ENCODE measurements at regions not wholly inside any gene's neighbourhood (a gene's known extent, or its start where the extent isn't known, plus 50 kb on each side); places are given as distances from the start of the nearest gene placed in this dataset.
"Not testable (repeated sequence)": the region's sequence is repeated elsewhere in the genome, so short reads cannot be mapped to it uniquely, and the experiment has no call there.

DNA sequence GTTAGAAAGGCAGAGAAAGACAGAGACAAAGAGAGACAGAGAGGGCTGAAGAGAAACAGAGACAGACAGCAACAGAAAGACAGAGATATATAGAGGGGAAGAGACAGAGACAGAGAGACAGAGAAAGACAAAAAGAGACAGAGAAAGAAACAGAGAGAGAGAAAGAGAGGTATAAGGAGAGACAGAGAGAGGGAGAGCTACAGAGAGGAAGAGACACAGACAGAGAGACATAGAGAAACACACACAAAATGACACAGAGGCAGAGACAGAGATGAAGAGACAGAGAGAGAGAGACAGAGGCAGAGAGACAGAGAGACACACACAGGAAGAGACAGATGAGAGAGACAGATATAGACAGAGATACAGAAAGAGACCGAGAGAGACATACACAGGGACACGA is 168.6 kb downstream of the TMEM121 start:
- Histone ChIP-seq H3K27ac (peak overlapping the region in 1 of 5 donors; percentile 14), H3K27me3 (no peaks in the 10 kb centered on the region), H3K36me3 (no peaks in the 10 kb centered on the region), H3K4me3 (no peak overlapping the region), H3K4me1 (no peaks in the 10 kb centered on the region), H3K9me3 (no peaks in the 10 kb centered on the region)
- no peak for DNase-seq
- TF ChIP-seq POLR2AphosphoS5 (IDR thresholded peaks at IDR 0.05): no peak
- TF ChIP-seq, protein P1, sequence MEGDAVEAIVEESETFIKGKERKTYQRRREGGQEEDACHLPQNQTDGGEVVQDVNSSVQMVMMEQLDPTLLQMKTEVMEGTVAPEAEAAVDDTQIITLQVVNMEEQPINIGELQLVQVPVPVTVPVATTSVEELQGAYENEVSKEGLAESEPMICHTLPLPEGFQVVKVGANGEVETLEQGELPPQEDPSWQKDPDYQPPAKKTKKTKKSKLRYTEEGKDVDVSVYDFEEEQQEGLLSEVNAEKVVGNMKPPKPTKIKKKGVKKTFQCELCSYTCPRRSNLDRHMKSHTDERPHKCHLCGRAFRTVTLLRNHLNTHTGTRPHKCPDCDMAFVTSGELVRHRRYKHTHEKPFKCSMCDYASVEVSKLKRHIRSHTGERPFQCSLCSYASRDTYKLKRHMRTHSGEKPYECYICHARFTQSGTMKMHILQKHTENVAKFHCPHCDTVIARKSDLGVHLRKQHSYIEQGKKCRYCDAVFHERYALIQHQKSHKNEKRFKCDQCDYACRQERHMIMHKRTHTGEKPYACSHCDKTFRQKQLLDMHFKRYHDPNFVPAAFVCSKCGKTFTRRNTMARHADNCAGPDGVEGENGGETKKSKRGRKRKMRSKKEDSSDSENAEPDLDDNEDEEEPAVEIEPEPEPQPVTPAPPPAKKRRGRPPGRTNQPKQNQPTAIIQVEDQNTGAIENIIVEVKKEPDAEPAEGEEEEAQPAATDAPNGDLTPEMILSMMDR (IDR thresholded peaks at IDR 0.05): no peak
- intact Hi-C loops (cut with DNase I; ENCODE audit: low total_unique reads): no loop called here
- 81 to 90% (median 85%) methylated on average over 2 of the region's 2 CpGs for WGBS, 5 donors

DNA sequence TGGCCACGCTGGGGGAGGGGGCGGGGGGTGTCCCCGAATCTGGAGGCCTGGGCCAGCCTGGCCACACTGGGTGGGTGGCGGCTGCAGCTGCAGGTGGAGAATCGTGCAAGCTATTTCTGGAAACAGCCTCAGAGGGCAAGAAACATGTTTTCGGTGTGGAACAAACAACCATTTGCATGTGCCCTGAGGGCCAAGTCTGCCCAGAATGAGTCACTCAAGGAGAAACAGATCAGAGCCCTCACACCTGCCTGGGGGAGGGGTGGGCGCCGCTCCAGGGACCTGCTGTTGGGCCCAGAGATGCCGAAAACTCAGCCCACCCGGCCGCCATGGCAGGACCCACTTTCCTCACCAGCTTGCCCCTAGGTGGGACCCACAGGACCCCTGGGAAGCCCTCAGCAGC is 170.0 kb downstream of the TMEM121 start:
- no CpG with 5 or more reads among the region's 11 CpGs for WGBS, 5 donors
- intact Hi-C loops (cut with DNase I; ENCODE audit: low total_unique reads): not testable (repeated sequence)

DNA sequence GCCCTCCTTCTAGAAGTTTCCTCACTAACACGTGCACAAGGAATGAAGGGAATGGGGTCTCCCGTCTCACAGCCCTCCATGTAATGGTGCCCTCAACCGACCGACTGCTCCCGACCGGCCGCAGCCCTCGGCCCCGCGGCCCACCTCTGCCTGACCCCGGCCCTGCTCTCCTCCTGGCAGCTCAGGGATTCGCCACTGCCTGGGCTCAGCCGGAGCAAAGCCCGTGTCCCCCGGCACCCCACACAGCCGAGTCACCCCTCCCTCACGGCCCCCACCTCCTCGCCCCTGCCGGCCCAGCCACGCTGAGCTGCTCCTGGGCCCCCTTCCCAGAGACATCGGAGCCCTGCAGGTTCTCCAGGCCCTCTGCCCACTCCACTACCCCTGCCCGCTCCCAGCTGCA is 171.0 kb downstream of the TMEM121 start:
- H3K4me3 ChIP-seq; DNase-seq; H3K36me3 ChIP-seq; H3K4me1 ChIP-seq; H3K27me3 ChIP-seq; intact Hi-C loops (cut with DNase I; ENCODE audit: low total_unique reads); H3K9me3 ChIP-seq; H3K27ac ChIP-seq: not testable (repeated sequence)
- 86 to 91% (median 89%) methylated on average over 6 to 20 of the region's 22 CpGs for WGBS, 5 donors

More for the DNA sequence above, 170.0 kb downstream of the TMEM121 start:
- DNase-seq, H3K4me3 ChIP-seq, H3K27ac ChIP-seq, H3K36me3 ChIP-seq, H3K4me1 ChIP-seq, H3K27me3 ChIP-seq, H3K9me3 ChIP-seq: not testable (repeated sequence)

DNA sequence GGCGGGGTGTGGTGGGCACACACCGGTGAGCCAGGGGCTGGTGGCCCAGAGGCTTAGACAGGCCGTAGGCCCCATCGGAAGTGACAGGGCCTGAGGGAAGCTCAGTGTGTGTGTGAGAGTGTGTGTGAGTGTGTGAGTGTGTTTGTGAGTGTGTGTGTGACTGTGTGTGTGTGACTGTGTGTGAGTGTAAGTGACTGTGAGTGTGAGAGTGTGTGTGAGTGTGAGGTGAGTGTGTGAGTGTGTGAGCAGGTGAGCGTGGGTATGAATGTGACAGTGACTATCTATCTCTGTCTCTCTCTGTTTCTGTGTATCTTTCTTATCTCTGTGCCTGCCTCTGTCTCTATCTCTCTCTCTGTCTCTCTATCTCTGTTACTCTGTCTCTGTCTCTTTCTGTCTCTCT is 171.6 kb downstream of the TMEM121 start:
- not testable (repeated sequence) for DNase-seq, H3K27ac ChIP-seq, H3K36me3 ChIP-seq

DNA sequence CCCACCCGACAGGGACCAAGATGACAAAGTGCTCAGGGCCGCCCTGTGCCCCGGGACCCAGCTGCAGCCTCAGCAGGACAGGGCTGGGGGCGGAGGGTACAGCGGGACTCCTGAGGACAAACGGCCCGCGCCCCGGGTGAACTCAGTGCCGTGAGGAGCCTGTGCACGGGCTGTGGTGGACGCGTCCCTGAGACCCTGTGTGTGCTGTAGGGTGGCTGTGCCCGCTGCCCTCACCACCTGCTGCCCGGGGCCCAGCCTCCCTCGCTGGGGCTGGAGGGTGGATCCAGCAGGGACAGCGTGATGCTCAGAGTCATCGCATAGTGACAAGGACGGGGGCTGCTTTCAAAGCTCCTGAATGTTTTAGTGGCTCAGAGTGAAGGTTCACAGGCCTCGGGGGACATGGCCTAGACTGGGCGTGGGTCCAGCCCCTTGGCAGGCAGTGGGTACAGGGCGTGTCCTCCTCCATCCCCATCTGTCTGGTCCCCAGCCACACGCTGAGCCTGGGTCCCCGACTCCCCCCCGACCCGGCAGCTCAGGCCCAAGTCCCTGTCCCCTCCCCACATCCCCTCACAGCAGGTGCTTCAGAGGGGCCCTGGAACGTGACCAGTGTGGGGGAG is 172.7 kb downstream of the TMEM121 start:
- H3K27ac ChIP-seq; H3K36me3 ChIP-seq; H3K9me3 ChIP-seq; H3K4me3 ChIP-seq; H3K4me1 ChIP-seq; intact Hi-C loops (cut with DNase I; ENCODE audit: low total_unique reads); H3K27me3 ChIP-seq; DNase-seq: not testable (repeated sequence)
- 74 to 85% (median 82%) methylated on average over 12 to 15 of the region's 27 CpGs for WGBS, 5 donors

More for the DNA sequence above, 171.6 kb downstream of the TMEM121 start:
- H3K9me3 ChIP-seq; H3K27me3 ChIP-seq; H3K4me3 ChIP-seq; H3K4me1 ChIP-seq; intact Hi-C loops (cut with DNase I; ENCODE audit: low total_unique reads): not testable (repeated sequence)
- 65 to 88% (median 84%) methylated on average over 3 to 5 of the region's 5 CpGs for WGBS, 5 donors

DNA sequence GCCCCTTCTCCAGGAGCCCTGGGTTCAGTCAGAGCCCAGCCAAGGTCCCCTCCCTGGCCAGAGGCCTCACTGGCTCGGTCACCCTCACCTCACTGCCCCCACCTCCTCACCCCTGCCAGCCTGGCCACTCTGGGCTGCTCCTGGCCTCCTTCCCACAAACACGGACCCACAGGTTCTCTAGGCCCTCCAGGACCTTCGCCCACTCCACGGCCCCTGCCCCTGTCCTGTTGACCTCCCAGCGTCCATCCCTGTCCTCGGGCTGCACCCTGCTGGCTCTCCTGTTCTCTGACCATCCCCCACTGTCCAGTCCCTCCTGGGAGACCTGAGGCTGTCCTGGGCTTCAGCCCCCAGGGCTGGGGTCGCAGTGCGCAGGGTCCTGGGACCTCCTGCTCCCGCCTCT is 173.3 kb downstream of the TMEM121 start:
- intact Hi-C loops (cut with DNase I; ENCODE audit: low total_unique reads); H3K36me3 ChIP-seq; DNase-seq; H3K4me1 ChIP-seq; H3K4me3 ChIP-seq; H3K9me3 ChIP-seq; H3K27me3 ChIP-seq; H3K27ac ChIP-seq: not testable (repeated sequence)
- 55 to 78% (median 73%) methylated on average over 6 to 8 of the region's 9 CpGs for WGBS, 5 donors

DNA sequence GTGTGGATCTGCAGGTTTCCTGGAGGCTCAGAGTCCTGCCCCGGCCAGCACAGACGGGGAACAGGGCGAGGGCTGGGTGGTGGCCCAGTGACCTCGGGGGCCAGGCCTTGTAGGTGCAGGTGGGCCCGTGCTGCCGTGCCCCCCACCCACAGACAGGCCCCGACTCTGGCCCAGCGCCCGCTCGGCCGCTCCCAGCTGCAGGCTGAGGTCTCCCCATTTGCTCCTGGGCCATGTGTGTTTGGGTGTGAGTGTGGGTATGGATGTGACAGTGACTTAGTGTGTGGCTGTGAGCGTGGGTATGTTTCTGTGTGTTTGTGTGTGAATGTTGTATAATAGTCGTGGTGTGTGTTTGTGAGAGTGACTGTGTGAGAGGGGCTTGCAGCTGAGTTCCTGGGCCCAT is 173.8 kb downstream of the TMEM121 start:
- H3K36me3 ChIP-seq; H3K27me3 ChIP-seq; H3K4me1 ChIP-seq; intact Hi-C loops (cut with DNase I; ENCODE audit: low total_unique reads); DNase-seq; H3K9me3 ChIP-seq; H3K4me3 ChIP-seq: not testable (repeated sequence)
- 81 to 92% (median 87%) methylated on average over 10 to 13 of the region's 13 CpGs for WGBS, 5 donors
- H3K27ac ChIP-seq: peak overlapping the region in 1 of 5 donors; percentile 47

All from stomach (tissue), 8 donors.